Forelimb muscle (tissue), 1 donor: ENCODE measurements at regions not wholly inside any gene's neighbourhood (a gene's known extent, or its start where the extent isn't known, plus 50 kb on each side); places are given as distances from the start of the nearest gene placed in this dataset.

Experiments
- DNase-seq: peaks from one replicate; pipeline ENCODE4 v3.0.0-alpha.2; 2013; ENCODE audit warnings: low read depth

GRCh38 chr2:144156736-144157640 is 362.9 kb downstream of the ZEB2 start:
- DNase-seq, result no peak

GRCh38 chr2:144154205-144154604 is 365.7 kb downstream of the ZEB2 start:
- no peak for DNase-seq

GRCh38 chr2:144152817-144153271 is 367.1 kb downstream of the ZEB2 start:
- DNase-seq, result no peak

- no peak for DNase-seq
Measured at GRCh38 chr2:144151851-144152250, 368.1 kb downstream of the ZEB2 start.

- DNase-seq, result no peak
Measured at GRCh38 chr2:144151405-144151804, 368.5 kb downstream of the ZEB2 start.

- DNase-seq, result no peak
Measured at GRCh38 chr2:144147356-144147755, 372.6 kb downstream of the ZEB2 start.

- DNase-seq, result no peak
Measured at GRCh38 chr2:144146876-144147275, 373.0 kb downstream of the ZEB2 start.

- no peak for DNase-seq
Measured at GRCh38 chr2:144146076-144146475, 373.8 kb downstream of the ZEB2 start.

GRCh38 chr2:144143294-144144151 is 376.4 kb downstream of the ZEB2 start:
- peak; percentile 34 for DNase-seq

GRCh38 chr2:144140891-144141290 is 379.0 kb downstream of the ZEB2 start:
- DNase-seq, result no peak

- no peak for DNase-seq
Measured at GRCh38 chr2:144137705-144138428, 382.1 kb downstream of the ZEB2 start.

- DNase-seq, result no peak
Measured at GRCh38 chr2:144137272-144137671, 382.6 kb downstream of the ZEB2 start.

GRCh38 chr2:144136297-144137010 is 383.5 kb downstream of the ZEB2 start:
- no peak for DNase-seq

GRCh38 chr2:144133936-144134665 is 385.8 kb downstream of the ZEB2 start:
- DNase-seq, result no peak

- DNase-seq, result no peak
Measured at GRCh38 chr2:144132357-144132756, 387.6 kb downstream of the ZEB2 start.

- no peak for DNase-seq
Measured at GRCh38 chr2:144131042-144131441, 388.9 kb downstream of the ZEB2 start.

- DNase-seq, result no peak
Measured at GRCh38 chr2:144130551-144130950, 389.4 kb downstream of the ZEB2 start.

- no peak for DNase-seq
Measured at GRCh38 chr2:144128130-144128746, 391.7 kb downstream of the ZEB2 start.

- no peak for DNase-seq
Measured at GRCh38 chr2:144127693-144128092, 392.2 kb downstream of the ZEB2 start.

GRCh38 chr2:144126302-144126701 is 393.6 kb downstream of the ZEB2 start:
- DNase-seq, result no peak
